SU-DHL-6 (cell line): ENCODE measurements at regions not wholly inside any gene's neighbourhood (a gene's known extent, or its start where the extent isn't known, plus 50 kb on each side); places are given as distances from the start of the nearest gene placed in this dataset.

Source experiments
- EZH2phosphoT487 ChIP-seq: fragments of 200-600 bp; sonication (generic), shearing (Covaris generic); conservative IDR thresholded peaks from 2 replicates; pipeline ENCODE4 v1.6.1; 2018; ENCODE audit warnings: mild to moderate bottlenecking, antibody characterized with exemption, low read length, moderate library complexity, mixed read lengths
- TF ChIP-seq, protein P1 (sequence below): fragments of 200-600 bp; sonication (generic); IDR thresholded peaks from one replicate; pipeline ENCODE4 v1.5.1; 2017; ENCODE audit warnings: antibody characterized with exemption, mild to moderate bottlenecking, low read length, moderate library complexity; ENCODE audit not compliant: insufficient read depth, poor library complexity, severe bottlenecking

- TF ChIP-seq EZH2phosphoT487 = no peak
- TF ChIP-seq, protein P1, sequence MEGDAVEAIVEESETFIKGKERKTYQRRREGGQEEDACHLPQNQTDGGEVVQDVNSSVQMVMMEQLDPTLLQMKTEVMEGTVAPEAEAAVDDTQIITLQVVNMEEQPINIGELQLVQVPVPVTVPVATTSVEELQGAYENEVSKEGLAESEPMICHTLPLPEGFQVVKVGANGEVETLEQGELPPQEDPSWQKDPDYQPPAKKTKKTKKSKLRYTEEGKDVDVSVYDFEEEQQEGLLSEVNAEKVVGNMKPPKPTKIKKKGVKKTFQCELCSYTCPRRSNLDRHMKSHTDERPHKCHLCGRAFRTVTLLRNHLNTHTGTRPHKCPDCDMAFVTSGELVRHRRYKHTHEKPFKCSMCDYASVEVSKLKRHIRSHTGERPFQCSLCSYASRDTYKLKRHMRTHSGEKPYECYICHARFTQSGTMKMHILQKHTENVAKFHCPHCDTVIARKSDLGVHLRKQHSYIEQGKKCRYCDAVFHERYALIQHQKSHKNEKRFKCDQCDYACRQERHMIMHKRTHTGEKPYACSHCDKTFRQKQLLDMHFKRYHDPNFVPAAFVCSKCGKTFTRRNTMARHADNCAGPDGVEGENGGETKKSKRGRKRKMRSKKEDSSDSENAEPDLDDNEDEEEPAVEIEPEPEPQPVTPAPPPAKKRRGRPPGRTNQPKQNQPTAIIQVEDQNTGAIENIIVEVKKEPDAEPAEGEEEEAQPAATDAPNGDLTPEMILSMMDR = no peak
These were observed 198.0 kb downstream of the ARL4C start for GRCh38 chr2:234298918-234299317.
